Keratinocyte (primary cell): ENCODE measurements at regions not wholly inside any gene's neighbourhood (a gene's known extent, or its start where the extent isn't known, plus 50 kb on each side); places are given as distances from the start of the nearest gene placed in this dataset.

Source experiments
- EZH2 ChIP-seq: IDR thresholded peaks from one replicate; pipeline ENCODE4 v1.6.1; 2012; ENCODE audit warnings: inconsistent platforms, mild to moderate bottlenecking, low read length, moderate library complexity
- TF ChIP-seq, protein P1 (sequence below), 3 experiments: IDR thresholded peaks in 1 of 3; conservative IDR thresholded peaks in 1 of 3; optimal IDR thresholded peaks in 1 of 3; 2 replicates in 2 of 3; 3 replicates in 1 of 3; pipeline versions ENCODE3 to v1.5.1; 2011; ENCODE audit warnings: low read length in 3 of 3, mild to moderate bottlenecking in 3 of 3, moderate library complexity in 2 of 3, control low read depth in 1 of 3, inconsistent platforms in 1 of 3; ENCODE audit not compliant: insufficient read depth in 2 of 3; ENCODE audit errors: extremely low read depth in 1 of 3

DNA sequence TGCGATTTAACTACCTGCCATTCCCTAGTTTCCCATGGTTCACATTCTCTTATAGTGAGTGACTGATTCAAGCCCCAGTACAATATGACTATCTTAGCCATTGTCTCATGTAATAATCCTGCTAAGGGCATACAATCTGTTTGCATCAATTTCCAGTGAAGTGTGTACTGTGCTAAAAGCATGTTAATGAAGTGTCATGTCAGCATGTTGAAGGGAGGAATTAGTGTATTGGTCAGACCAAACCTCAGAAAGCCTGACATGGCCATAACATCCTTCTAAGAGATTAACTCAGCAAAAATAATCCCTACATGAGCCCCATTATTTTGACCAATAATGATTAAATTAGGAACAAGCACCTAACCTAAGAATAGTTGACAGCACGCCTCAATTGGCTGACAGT lies 442.4 kb downstream of the ENC1 start:
- TF ChIP-seq, protein P1, sequence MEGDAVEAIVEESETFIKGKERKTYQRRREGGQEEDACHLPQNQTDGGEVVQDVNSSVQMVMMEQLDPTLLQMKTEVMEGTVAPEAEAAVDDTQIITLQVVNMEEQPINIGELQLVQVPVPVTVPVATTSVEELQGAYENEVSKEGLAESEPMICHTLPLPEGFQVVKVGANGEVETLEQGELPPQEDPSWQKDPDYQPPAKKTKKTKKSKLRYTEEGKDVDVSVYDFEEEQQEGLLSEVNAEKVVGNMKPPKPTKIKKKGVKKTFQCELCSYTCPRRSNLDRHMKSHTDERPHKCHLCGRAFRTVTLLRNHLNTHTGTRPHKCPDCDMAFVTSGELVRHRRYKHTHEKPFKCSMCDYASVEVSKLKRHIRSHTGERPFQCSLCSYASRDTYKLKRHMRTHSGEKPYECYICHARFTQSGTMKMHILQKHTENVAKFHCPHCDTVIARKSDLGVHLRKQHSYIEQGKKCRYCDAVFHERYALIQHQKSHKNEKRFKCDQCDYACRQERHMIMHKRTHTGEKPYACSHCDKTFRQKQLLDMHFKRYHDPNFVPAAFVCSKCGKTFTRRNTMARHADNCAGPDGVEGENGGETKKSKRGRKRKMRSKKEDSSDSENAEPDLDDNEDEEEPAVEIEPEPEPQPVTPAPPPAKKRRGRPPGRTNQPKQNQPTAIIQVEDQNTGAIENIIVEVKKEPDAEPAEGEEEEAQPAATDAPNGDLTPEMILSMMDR (optimal IDR thresholded peaks at IDR 0.05 in 1 of 3, IDR thresholded peaks at IDR 0.05 in 1 of 3, conservative IDR thresholded peaks at IDR 0.05 in 1 of 3; ENCODE audit: extremely low read depth in 1 of 3, insufficient read depth in 2 of 3, low read length in 3 of 3), result no peak
- TF ChIP-seq EZH2, result no peak
